K562 (cell line): ENCODE measurements at regions not wholly inside any gene's neighbourhood (a gene's known extent, or its start where the extent isn't known, plus 50 kb on each side); places are given as distances from the start of the nearest gene placed in this dataset.

Experiments used
- ATAC-seq: fragments of 200-7000 bp; cut with Tn5 transposase; 3 replicates; pipeline ENCODE4 v1.9.1; 2020; ENCODE audit warnings: moderate library complexity
- BruUV-seq: library from RNA; stranded (reverse); fragments of 400-500 nt; replicated peaks from 2 replicates; lab custom pipeline; 2021; lab: Mats Ljungman, UMichigan
- CTCF ChIA-PET: fragments of 300-600 bp; formaldehyde crosslinking; extraction: SDS; loops from one replicate; lab custom pipeline; 2021; ENCODE audit warnings: low intra/inter-chr PET ratio; lab: Yijun Ruan, JAX
- POLR2A ChIA-PET: fragments of 300-600, 350-650 bp; sonication (Branson Sonifier 250); formaldehyde crosslinking; extraction: SDS; loops from one replicate; lab custom pipeline; 2021; ENCODE audit warnings: antibody characterized with exemption, inconsistent platforms; lab: Yijun Ruan, JAX
- DNase-seq, 4 experiments: peaks; one replicate each; pipeline versions ENCODE4 v3.0.0 to v3.0.0-alpha.2; 2011 to 2018; ENCODE audit warnings: low spot score in 3 of 4, mixed read lengths in 3 of 4; ENCODE audit errors: extremely low read depth in 1 of 4
- FAIRE-seq: peaks from 2 replicates; lab custom pipeline; 2011; peaks lifted over from hg19 to GRCh38; lab: Jason Lieb, UNC
- H2AFZ ChIP-seq: 2 replicates; pipeline ENCODE4 v1.6.0; 2011; ENCODE audit warnings: low read depth, low read length, control low read depth, inconsistent platforms
- H3K27ac ChIP-seq: fragments of 200-600 bp; 3 replicates; pipeline ENCODE4 v1.8.0; 2011; ENCODE audit warnings: low read depth, mild to moderate bottlenecking, control low read depth, inconsistent platforms, low read length, moderate library complexity, mixed read lengths; ENCODE audit errors: extremely low read depth
- H3K27me3 ChIP-seq, 2 experiments: fragments of 300-600 bp in 1 of 2; 2 replicates in 1 of 2; 3 replicates in 1 of 2; pipeline versions ENCODE4 v1.6.0 to v1.8.0; 2011; ENCODE audit warnings: inconsistent platforms in 2 of 2, low read length in 2 of 2, mild to moderate bottlenecking in 1 of 2, mixed read lengths in 1 of 2, moderate library complexity in 1 of 2; ENCODE audit not compliant: control insufficient read depth in 2 of 2, insufficient read depth in 2 of 2
- H3K36me3 ChIP-seq: fragments of 300-600 bp; 3 replicates; pipeline ENCODE4 v1.8.0; 2011; ENCODE audit warnings: mild to moderate bottlenecking, low read length, inconsistent platforms; ENCODE audit not compliant: control insufficient read depth, insufficient read depth
- H3K4me1 ChIP-seq, 2 experiments: fragments of 200-600 bp in 1 of 2; replicated peaks in 1 of 2; 2 replicates in 1 of 2; 3 replicates in 1 of 2; pipeline versions ENCODE4 v1.5.1 to v1.8.0; 2011; ENCODE audit warnings: inconsistent platforms in 2 of 2, low read length in 2 of 2, mild to moderate bottlenecking in 1 of 2, mixed read lengths in 1 of 2, moderate library complexity in 1 of 2; ENCODE audit not compliant: control insufficient read depth in 2 of 2, insufficient read depth in 2 of 2
- H3K4me2 ChIP-seq: 2 replicates; pipeline ENCODE4 v1.6.1; 2011; ENCODE audit warnings: low read length, control low read depth, inconsistent platforms, mixed read lengths; ENCODE audit not compliant: insufficient read depth
- H3K4me3 ChIP-seq: fragments of 200-600 bp; sonication (generic), shearing (Covaris generic); 2 replicates; pipeline ENCODE4 v1.5.1; 2016; ENCODE audit warnings: control low read depth, inconsistent platforms
- H3K79me2 ChIP-seq: fragments of 200-600 bp; 3 replicates; pipeline ENCODE4 v1.8.0; 2011; ENCODE audit warnings: low read length, inconsistent platforms; ENCODE audit not compliant: control insufficient read depth, insufficient read depth
- H3K9ac ChIP-seq, 2 experiments: 2 replicates each; pipeline versions ENCODE4 v1.6.0 to v1.6.1; 2011; ENCODE audit warnings: low read depth in 2 of 2, low read length in 2 of 2, control low read depth in 1 of 2, inconsistent platforms in 1 of 2, mild to moderate bottlenecking in 1 of 2, mixed read lengths in 1 of 2; ENCODE audit not compliant: insufficient read depth in 1 of 2
- H3K9me1 ChIP-seq: one replicate; pipeline ENCODE4 v1.6.0; 2011; ENCODE audit warnings: inconsistent platforms, mild to moderate bottlenecking, low read length, moderate library complexity; ENCODE audit not compliant: control insufficient read depth, insufficient read depth
- H3K9me3 ChIP-seq: replicated peaks from 2 replicates; pipeline ENCODE4 v1.5.1; 2011; ENCODE audit warnings: low read depth, low read length, inconsistent platforms; ENCODE audit not compliant: control insufficient read depth, insufficient read depth
- H4K20me1 ChIP-seq: replicated peaks from 2 replicates; pipeline ENCODE4 v1.6.1; 2011; ENCODE audit warnings: low read length, inconsistent platforms, mixed read lengths; ENCODE audit not compliant: control insufficient read depth, insufficient read depth
- ARID1B ChIP-seq: fragments of 450-650 bp; IDR thresholded peaks from 2 replicates; pipeline ENCODE4 v1.6.1; 2016; ENCODE audit warnings: antibody characterized with exemption, mild to moderate bottlenecking, inconsistent platforms
- KDM2B ChIP-seq: fragments of 250-450 bp; sonication (Bioruptor Pico); IDR thresholded peaks from 2 replicates; pipeline ENCODE4 v1.8.0; 2021; ENCODE audit warnings: mild to moderate bottlenecking, moderate library complexity
- RB1 ChIP-seq: fragments of 450-650 bp; IDR thresholded peaks from 2 replicates; pipeline ENCODE4 v1.6.1; 2017; ENCODE audit warnings: low read depth, mild to moderate bottlenecking
- RNF2 ChIP-seq: sonication (generic); IDR thresholded peaks from 2 replicates; pipeline ENCODE4 v1.6.1; 2016
- ZNF695 ChIP-seq: fragments of 450-650 bp; formaldehyde crosslinking; IDR thresholded peaks from 2 replicates; pipeline ENCODE4 v1.4.0; 2020; ENCODE audit warnings: mild to moderate bottlenecking, moderate library complexity
- WGBS: fragments of 100-300 bp; shearing (Covaris generic); methylation state at CpG from one replicate; pipeline ENCODE4 v1.1.6; 2016; ENCODE audit warnings: low coverage, mixed read lengths; ENCODE audit not compliant: insufficient coverage; ENCODE audit errors: missing lambda C conversion rate; 5-methylcytosine and 5-hydroxymethylcytosine counted together
- in situ Hi-C: fragments of 300-500 bp; cut with MboI; formaldehyde crosslinking; loops from 4 replicates; pipeline ENCODE4 v1.15.0; 2018; ENCODE audit warnings: inconsistent platforms, mixed read lengths
- intact Hi-C: fragments of 100-400 bp; cut with micrococcal nuclease; formaldehyde crosslinking; loops from 2 replicates; pipeline ENCODE4 v1.14.2; 2022
- TF ChIP-seq, protein P1 (sequence below): sonication (generic); formaldehyde crosslinking; IDR thresholded peaks from 2 replicates; pipeline ENCODE4 v1.8.0; 2022; ENCODE audit warnings: mild to moderate bottlenecking, missing genetic modification reagents, borderline replicate concordance
- TF ChIP-seq, protein P2 (sequence below): fragments of 150-350 bp; IDR thresholded peaks from 2 replicates; pipeline ENCODE4 v1.6.1; 2014; ENCODE audit warnings: low read depth, mild to moderate bottlenecking, low read length, borderline replicate concordance
- TF ChIP-seq, protein P3 (sequence below): sonication (generic); formaldehyde crosslinking; IDR thresholded peaks from 2 replicates; pipeline ENCODE4 v1.8.1; 2023; ENCODE audit warnings: mild to moderate bottlenecking, missing genetic modification reagents

DNA sequence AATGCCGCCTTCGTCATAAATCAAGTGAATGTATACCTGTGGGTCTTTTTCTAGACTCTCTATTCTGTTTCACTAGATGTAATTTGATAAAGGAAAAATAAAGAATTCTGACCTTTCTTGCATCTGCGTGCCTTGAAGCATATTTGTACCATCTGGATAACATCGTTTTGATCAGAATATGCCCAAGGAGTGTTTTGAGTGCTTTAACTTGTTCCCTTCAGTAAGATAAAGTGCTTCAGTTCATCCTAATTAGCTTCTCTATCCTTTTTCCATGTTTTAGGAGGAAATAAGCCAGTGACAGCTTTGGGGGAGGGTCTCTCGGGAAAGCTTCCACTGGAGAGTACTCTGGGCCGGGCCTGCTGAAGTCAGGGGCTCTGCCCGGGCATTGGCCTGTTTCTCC lies 113.5 kb upstream of the DAP start (continued):
- TF ChIP-seq, protein P1, sequence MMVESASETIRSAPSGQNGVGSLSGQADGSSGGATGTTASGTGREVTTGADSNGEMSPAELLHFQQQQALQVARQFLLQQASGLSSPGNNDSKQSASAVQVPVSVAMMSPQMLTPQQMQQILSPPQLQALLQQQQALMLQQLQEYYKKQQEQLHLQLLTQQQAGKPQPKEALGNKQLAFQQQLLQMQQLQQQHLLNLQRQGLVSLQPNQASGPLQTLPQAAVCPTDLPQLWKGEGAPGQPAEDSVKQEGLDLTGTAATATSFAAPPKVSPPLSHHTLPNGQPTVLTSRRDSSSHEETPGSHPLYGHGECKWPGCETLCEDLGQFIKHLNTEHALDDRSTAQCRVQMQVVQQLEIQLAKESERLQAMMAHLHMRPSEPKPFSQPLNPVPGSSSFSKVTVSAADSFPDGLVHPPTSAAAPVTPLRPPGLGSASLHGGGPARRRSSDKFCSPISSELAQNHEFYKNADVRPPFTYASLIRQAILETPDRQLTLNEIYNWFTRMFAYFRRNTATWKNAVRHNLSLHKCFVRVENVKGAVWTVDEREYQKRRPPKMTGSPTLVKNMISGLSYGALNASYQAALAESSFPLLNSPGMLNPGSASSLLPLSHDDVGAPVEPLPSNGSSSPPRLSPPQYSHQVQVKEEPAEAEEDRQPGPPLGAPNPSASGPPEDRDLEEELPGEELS (CRISPR knock-in tag) = no peak
- no peak for TF ChIP-seq RB1
- no peak for TF ChIP-seq KDM2B
- no peak for TF ChIP-seq ZNF695
- TF ChIP-seq, protein P2, sequence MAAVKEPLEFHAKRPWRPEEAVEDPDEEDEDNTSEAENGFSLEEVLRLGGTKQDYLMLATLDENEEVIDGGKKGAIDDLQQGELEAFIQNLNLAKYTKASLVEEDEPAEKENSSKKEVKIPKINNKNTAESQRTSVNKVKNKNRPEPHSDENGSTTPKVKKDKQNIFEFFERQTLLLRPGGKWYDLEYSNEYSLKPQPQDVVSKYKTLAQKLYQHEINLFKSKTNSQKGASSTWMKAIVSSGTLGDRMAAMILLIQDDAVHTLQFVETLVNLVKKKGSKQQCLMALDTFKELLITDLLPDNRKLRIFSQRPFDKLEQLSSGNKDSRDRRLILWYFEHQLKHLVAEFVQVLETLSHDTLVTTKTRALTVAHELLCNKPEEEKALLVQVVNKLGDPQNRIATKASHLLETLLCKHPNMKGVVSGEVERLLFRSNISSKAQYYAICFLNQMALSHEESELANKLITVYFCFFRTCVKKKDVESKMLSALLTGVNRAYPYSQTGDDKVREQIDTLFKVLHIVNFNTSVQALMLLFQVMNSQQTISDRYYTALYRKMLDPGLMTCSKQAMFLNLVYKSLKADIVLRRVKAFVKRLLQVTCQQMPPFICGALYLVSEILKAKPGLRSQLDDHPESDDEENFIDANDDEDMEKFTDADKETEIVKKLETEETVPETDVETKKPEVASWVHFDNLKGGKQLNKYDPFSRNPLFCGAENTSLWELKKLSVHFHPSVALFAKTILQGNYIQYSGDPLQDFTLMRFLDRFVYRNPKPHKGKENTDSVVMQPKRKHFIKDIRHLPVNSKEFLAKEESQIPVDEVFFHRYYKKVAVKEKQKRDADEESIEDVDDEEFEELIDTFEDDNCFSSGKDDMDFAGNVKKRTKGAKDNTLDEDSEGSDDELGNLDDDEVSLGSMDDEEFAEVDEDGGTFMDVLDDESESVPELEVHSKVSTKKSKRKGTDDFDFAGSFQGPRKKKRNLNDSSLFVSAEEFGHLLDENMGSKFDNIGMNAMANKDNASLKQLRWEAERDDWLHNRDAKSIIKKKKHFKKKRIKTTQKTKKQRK = no peak
- TF ChIP-seq, all 486 proteins: peak for 0

DNA sequence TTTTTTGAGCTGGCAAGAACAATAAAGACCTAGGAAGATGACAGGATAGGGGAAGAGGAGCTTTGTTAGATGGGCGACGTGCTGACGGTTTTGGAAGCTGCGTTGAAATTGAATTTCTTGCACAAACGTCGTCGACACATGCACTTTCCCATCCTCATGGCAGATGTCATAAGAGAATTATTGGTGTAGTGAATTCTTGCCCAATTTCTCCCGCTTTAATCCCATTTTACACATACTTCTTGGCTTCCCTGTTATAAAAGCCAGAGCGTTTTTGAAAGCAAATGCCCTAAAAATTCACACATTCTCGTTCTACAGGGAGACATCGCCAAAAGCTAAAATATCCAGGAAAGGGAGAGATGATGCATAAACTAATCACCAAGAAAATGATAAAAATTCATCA lies 109.8 kb upstream of the DAP start:
- no peak for ATAC-seq
- no peaks in the 10 kb centered on the region for H3K4me1 ChIP-seq
- POLR2A ChIA-PET = interaction anchor here (0.8 kb wide), 1 partner anchor 65 kb away, joined by 3 read pairs; no protein-coding TSS in a partner anchor
- H3K36me3 ChIP-seq = no peaks in the 10 kb centered on the region
- no peak overlapping the region for H3K4me2 ChIP-seq
- intact Hi-C loops (no loop called here), in situ Hi-C loops (no loop called here)
- no peaks in the 10 kb centered on the region for H3K9me1 ChIP-seq
- H3K27ac ChIP-seq = no peak overlapping the region
- no peak overlapping the region for H2AFZ ChIP-seq
- H3K9me3 ChIP-seq = no peaks in the 10 kb centered on the region
- H3K27me3 ChIP-seq = peaks cover 21 to 32% of the 10 kb centered on the region in 2 experiments
- H3K4me3 ChIP-seq = no peak overlapping the region
- TF ChIP-seq ARID1B (no peak), RNF2 (no peak)
- TF ChIP-seq, protein P3, sequence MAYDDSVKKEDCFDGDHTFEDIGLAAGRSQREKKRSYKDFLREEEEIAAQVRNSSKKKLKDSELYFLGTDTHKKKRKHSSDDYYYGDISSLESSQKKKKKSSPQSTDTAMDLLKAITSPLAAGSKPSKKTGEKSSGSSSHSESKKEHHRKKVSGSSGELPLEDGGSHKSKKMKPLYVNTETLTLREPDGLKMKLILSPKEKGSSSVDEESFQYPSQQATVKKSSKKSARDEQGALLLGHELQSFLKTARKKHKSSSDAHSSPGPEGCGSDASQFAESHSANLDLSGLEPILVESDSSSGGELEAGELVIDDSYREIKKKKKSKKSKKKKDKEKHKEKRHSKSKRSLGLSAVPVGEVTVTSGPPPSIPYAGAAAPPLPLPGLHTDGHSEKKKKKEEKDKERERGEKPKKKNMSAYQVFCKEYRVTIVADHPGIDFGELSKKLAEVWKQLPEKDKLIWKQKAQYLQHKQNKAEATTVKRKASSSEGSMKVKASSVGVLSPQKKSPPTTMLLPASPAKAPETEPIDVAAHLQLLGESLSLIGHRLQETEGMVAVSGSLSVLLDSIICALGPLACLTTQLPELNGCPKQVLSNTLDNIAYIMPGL (CRISPR knock-in tag) = no peak
- TF ChIP-seq, all 486 proteins: peak for 0
- under 1% methylated on average over 11 of the region's 11 CpGs for WGBS
- DNase-seq = no peak
- Histone ChIP-seq H3K9ac (no peak overlapping the region), H3K79me2 (no peaks in the 10 kb centered on the region), H4K20me1 (no peaks in the 10 kb centered on the region)
- CTCF ChIA-PET = no interaction called here
- BruUV-seq = no TSS peak
- FAIRE-seq = no peak
